ENCODE measurements at regions not wholly inside any gene's neighbourhood (a gene's known extent, or its start where the extent isn't known, plus 50 kb on each side); places are given as distances from the start of the nearest gene placed in this dataset.

DNA sequence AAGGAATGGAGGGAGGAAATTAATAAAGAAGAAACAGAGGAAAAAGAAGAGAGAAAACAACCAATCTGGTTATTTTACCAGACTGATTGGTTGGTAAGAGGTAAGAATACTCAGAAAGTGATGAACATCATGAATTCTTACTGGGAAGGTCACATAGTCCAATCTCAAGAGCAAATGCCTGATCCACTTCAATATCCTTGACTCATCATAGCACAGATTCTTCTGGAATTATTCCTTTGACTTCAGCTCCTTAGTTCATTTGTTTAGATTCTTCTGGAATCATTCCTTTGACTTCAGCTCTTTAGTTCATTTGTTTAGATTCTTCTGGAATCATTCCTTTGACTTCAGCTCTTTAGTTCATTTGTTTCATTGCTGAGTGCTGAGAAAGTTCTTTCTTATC lies 2030.6 kb upstream of the CELF4 start:
- TF ChIP-seq POLR2AphosphoS5 (IDR thresholded peaks at IDR 0.05; ENCODE audit: low read depth, low read length) (no peak), FOXP2 (optimal IDR thresholded peaks at IDR 0.05; ENCODE audit: borderline replicate concordance, extremely low read depth, extremely low read length, insufficient read depth) (no peak), TAF1 (IDR thresholded peaks at IDR 0.05; ENCODE audit: borderline replicate concordance, insufficient read depth, low read length) (no peak), SIN3A (IDR thresholded peaks at IDR 0.05; ENCODE audit: borderline replicate concordance, insufficient read depth, low read length) (no peak)
- TF ChIP-seq, protein P1, sequence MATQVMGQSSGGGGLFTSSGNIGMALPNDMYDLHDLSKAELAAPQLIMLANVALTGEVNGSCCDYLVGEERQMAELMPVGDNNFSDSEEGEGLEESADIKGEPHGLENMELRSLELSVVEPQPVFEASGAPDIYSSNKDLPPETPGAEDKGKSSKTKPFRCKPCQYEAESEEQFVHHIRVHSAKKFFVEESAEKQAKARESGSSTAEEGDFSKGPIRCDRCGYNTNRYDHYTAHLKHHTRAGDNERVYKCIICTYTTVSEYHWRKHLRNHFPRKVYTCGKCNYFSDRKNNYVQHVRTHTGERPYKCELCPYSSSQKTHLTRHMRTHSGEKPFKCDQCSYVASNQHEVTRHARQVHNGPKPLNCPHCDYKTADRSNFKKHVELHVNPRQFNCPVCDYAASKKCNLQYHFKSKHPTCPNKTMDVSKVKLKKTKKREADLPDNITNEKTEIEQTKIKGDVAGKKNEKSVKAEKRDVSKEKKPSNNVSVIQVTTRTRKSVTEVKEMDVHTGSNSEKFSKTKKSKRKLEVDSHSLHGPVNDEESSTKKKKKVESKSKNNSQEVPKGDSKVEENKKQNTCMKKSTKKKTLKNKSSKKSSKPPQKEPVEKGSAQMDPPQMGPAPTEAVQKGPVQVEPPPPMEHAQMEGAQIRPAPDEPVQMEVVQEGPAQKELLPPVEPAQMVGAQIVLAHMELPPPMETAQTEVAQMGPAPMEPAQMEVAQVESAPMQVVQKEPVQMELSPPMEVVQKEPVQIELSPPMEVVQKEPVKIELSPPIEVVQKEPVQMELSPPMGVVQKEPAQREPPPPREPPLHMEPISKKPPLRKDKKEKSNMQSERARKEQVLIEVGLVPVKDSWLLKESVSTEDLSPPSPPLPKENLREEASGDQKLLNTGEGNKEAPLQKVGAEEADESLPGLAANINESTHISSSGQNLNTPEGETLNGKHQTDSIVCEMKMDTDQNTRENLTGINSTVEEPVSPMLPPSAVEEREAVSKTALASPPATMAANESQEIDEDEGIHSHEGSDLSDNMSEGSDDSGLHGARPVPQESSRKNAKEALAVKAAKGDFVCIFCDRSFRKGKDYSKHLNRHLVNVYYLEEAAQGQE (IDR thresholded peaks at IDR 0.05; ENCODE audit: insufficient read depth in 1 of 2, low read depth in 2 of 2, low read length in 2 of 2) = no peak

DNA sequence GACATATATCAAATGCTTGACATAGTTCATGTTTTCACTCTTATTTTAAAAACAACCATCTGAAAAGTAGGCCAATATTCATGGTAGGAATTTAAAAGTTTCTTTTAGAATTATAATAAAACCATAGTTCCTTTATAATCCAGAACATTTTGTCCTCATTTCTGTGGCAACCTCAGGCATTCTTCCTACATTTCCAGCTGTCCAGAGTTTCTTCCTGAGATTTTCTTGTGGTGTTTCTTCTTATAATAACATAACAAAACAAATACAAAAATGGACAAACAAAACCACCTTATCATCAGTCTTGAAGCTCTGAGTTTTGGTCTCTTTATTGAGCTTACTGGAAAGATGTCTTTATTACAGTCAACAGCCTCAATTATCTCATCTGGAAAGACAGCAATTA lies 2028.6 kb upstream of the CELF4 start:
- no peak for TF ChIP-seq POLR2AphosphoS5 (IDR thresholded peaks at IDR 0.05; ENCODE audit: low read depth, low read length)
- TF ChIP-seq TAF1 (IDR thresholded peaks at IDR 0.05; ENCODE audit: borderline replicate concordance, insufficient read depth, low read length) = no peak
- no peak for TF ChIP-seq SIN3A (IDR thresholded peaks at IDR 0.05; ENCODE audit: borderline replicate concordance, insufficient read depth, low read length)
- TF ChIP-seq, protein P1 (IDR thresholded peaks at IDR 0.05; ENCODE audit: insufficient read depth in 1 of 2, low read depth in 2 of 2, low read length in 2 of 2) = no peak
- TF ChIP-seq FOXP2 (optimal IDR thresholded peaks at IDR 0.05; ENCODE audit: borderline replicate concordance, extremely low read depth, extremely low read length, insufficient read depth) = no peak

GRCh38 chr18:39591649-39592048 lies 2026.1 kb upstream of the CELF4 start:
- TF ChIP-seq POLR2AphosphoS5 (IDR thresholded peaks at IDR 0.05; ENCODE audit: low read depth, low read length) = no peak
- TF ChIP-seq, protein P1 (IDR thresholded peaks at IDR 0.05; ENCODE audit: insufficient read depth in 1 of 2, low read depth in 2 of 2, low read length in 2 of 2) = no peak
- TF ChIP-seq TAF1 (IDR thresholded peaks at IDR 0.05; ENCODE audit: borderline replicate concordance, insufficient read depth, low read length) = no peak
- TF ChIP-seq FOXP2 (optimal IDR thresholded peaks at IDR 0.05; ENCODE audit: borderline replicate concordance, extremely low read depth, extremely low read length, insufficient read depth) = no peak
- no peak for TF ChIP-seq SIN3A (IDR thresholded peaks at IDR 0.05; ENCODE audit: borderline replicate concordance, insufficient read depth, low read length)

- TF ChIP-seq TAF1 (IDR thresholded peaks at IDR 0.05; ENCODE audit: borderline replicate concordance, insufficient read depth, low read length) = no peak
- TF ChIP-seq POLR2AphosphoS5 (IDR thresholded peaks at IDR 0.05; ENCODE audit: low read depth, low read length) = no peak
- TF ChIP-seq, protein P1 (IDR thresholded peaks at IDR 0.05; ENCODE audit: insufficient read depth in 1 of 2, low read depth in 2 of 2, low read length in 2 of 2) = no peak
- TF ChIP-seq SIN3A (IDR thresholded peaks at IDR 0.05; ENCODE audit: borderline replicate concordance, insufficient read depth, low read length) = no peak
- no peak for TF ChIP-seq FOXP2 (optimal IDR thresholded peaks at IDR 0.05; ENCODE audit: borderline replicate concordance, extremely low read depth, extremely low read length, insufficient read depth)
Measured at GRCh38 chr18:39589496-39589895, 2023.9 kb upstream of the CELF4 start.

DNA sequence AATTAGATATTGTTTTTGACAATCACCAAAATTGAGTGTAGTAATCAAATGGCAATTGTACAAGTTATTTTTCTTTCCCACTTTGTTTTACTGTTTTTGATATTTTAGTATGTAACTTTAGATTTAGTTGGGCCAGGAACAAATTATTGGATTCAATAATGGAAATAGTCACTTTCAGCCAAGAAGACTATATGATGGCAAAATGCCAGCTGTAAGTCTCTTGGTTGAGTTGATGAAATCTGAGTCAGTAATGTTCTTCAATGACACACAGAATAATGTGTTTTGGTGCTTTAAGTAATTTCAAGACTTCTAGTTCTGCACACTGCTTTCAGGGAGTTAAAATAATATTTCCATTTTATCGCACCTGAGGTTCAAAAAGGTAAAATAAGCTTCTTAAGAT lies 2022.0 kb upstream of the CELF4 start:
- no peak for TF ChIP-seq FOXP2 (optimal IDR thresholded peaks at IDR 0.05; ENCODE audit: borderline replicate concordance, extremely low read depth, extremely low read length, insufficient read depth)
- TF ChIP-seq, protein P1 (IDR thresholded peaks at IDR 0.05; ENCODE audit: insufficient read depth in 1 of 2, low read depth in 2 of 2, low read length in 2 of 2) = no peak

Data from PFSK-1 (cell line).